Adipocyte (in vitro differentiated cells): ENCODE measurements at regions not wholly inside any gene's neighbourhood (a gene's known extent, or its start where the extent isn't known, plus 50 kb on each side); places are given as distances from the start of the nearest gene placed in this dataset.

ENCODE experiments used
- DNase-seq: peaks from one replicate; pipeline ENCODE4 v3.0.0-alpha.2; 2015; ENCODE audit warnings: low read depth
- H3K27me3 ChIP-seq: replicated peaks from 2 replicates; pipeline ENCODE4 v1.7.0; 2013; ENCODE audit warnings: mild to moderate bottlenecking, low read length, moderate library complexity; ENCODE audit not compliant: control insufficient read depth, insufficient read depth
- H3K36me3 ChIP-seq: 2 replicates; pipeline ENCODE4 v1.7.0; 2013; ENCODE audit warnings: low read length, mild to moderate bottlenecking, moderate library complexity; ENCODE audit not compliant: control insufficient read depth, insufficient read depth, severe bottlenecking
- H3K4me1 ChIP-seq: 2 replicates; pipeline ENCODE4 v1.7.0; 2013; ENCODE audit warnings: mild to moderate bottlenecking, low read length, moderate library complexity; ENCODE audit not compliant: control insufficient read depth, insufficient read depth
- H3K4me3 ChIP-seq: 2 replicates; pipeline ENCODE4 v1.7.0; 2013; ENCODE audit warnings: mild to moderate bottlenecking, low read length, moderate library complexity
- H3K9ac ChIP-seq: 2 replicates; pipeline ENCODE4 v1.7.0; 2013; ENCODE audit warnings: mild to moderate bottlenecking, low read length, moderate library complexity
- H3K9me3 ChIP-seq: 2 replicates; pipeline ENCODE4 v1.7.0; 2013; ENCODE audit warnings: mild to moderate bottlenecking, low read length, moderate library complexity; ENCODE audit not compliant: control insufficient read depth

DNA sequence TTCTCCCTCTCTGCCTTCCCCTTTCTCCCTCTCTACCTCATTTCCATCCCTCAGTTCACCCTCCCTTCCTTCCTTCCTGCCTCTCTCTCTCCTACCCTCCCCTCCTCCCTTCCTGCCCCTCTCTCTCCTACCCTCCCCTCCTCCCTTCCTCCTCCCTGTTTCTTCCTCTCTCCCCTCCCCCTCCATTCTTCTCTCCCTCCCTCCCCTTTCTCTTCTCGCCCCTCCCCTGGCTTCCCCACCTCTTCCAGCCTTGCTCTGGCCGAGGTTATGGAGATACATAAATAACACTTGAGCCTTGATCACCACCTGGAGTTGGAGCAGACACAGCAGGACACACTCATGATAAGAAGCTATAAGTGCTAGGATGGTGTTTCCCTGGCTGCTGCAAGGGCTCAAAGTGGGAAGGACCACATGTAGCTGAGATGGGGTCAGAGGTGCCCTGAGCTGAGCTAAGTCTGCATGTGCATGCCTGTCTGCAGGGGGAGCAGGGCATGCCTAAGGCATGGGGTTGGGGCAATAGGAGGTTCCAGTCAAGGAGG, 326.1 kb upstream of the HS6ST1 start:
- Histone ChIP-seq H3K27me3 (peaks cover 5% of the 10 kb centered on the region), H3K9me3 (no peaks in the 10 kb centered on the region), H3K9ac (no peak overlapping the region), H3K4me3 (no peak overlapping the region), H3K36me3 (no peaks in the 10 kb centered on the region), H3K4me1 (peaks cover 4% of the 10 kb centered on the region)
- DNase-seq: no peak

DNA sequence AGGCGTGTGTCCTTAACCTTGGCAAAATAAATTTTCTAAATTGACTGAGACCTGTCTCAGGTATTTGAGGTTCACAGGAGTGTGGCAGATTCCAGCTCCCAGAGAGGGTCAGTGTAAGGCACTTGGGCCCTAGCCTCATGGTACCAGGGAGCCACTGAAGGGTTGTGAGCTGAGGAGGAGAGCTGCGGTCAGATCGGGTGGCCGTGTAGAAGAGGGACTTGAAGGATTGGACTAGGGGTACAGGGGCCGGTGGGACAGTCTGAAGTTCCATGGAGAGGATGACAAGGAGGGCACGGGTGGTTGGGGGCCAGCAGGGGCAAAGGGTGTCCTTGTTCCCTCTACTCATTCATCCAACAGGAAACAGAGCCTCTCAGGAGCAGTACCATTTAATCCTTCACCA, 327.0 kb upstream of the HS6ST1 start:
- H3K27me3 ChIP-seq: peaks cover 5% of the 10 kb centered on the region
- no peak overlapping the region for H3K9ac ChIP-seq
- no peaks in the 10 kb centered on the region for H3K4me1 ChIP-seq
- H3K36me3 ChIP-seq: no peaks in the 10 kb centered on the region
- no peaks in the 10 kb centered on the region for H3K9me3 ChIP-seq
- no peak overlapping the region for H3K4me3 ChIP-seq
- no peak for DNase-seq

DNA sequence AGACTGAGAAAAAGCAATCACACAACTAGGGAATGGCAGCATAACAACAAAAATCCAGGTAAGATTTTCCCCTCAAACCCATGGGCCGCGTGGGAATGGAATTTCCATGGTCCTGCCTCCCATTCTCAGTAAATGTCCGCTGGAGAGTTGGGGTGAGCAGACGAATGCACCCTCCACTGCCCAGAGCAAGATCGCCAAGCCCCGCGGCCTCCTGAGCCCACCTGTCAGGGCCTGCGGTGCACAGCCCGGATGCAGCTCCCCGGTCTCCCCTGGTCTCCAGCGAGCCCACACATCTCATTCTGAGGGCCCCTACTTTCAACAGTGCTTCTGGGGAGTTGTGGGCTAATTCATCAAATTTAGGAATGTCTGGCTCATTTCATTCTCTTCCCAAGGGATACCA, 327.4 kb upstream of the HS6ST1 start:
- DNase-seq: no peak
- H3K4me1 ChIP-seq: no peaks in the 10 kb centered on the region
- H3K9me3 ChIP-seq: no peaks in the 10 kb centered on the region
- no peak overlapping the region for H3K4me3 ChIP-seq
- H3K9ac ChIP-seq: no peak overlapping the region
- H3K36me3 ChIP-seq: no peaks in the 10 kb centered on the region
- H3K27me3 ChIP-seq: peaks cover 5% of the 10 kb centered on the region

DNA sequence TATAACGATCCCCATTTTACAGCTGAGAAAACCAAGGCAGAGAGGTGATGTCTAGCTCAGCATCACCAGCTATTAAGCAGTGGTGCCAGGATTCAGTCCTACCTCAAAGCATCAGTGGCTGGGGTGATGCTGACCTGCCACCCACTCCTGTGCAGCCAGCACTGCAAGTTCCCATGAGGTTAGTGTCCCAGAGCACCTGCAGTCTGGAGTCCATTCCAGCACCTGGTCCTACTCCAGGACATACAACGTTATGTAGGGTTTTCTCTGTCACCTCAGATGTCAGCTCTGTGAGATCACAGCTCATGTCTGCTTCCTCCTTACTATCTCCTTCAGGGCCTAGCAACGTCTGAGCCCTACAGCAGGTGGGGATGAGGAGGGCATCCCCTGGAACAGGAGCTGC, 328.0 kb upstream of the HS6ST1 start:
- Histone ChIP-seq H3K36me3 (no peaks in the 10 kb centered on the region), H3K27me3 (peaks cover 5% of the 10 kb centered on the region), H3K9me3 (no peaks in the 10 kb centered on the region), H3K4me3 (no peak overlapping the region), H3K4me1 (no peaks in the 10 kb centered on the region), H3K9ac (no peak overlapping the region)
- DNase-seq: no peak

DNA sequence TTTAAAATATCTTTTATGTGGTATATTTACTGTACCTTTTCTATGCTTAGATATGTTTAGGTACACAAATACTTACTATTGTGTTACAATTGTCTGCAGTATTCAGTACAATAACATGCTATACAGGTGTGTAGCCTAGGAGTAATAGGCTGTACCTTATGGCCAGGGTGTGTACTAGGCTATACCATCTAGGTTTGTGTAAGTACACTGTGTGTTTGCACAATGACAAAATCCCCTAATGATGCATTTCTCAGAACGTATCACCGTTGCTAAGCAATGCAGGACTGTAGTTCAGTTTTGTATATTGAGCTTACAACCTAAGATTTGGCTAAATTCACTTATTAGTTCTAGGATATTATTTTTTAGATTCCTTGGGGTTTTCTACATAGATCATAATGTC, 332.3 kb upstream of the HS6ST1 start:
- no peak overlapping the region for H3K4me3 ChIP-seq

DNA sequence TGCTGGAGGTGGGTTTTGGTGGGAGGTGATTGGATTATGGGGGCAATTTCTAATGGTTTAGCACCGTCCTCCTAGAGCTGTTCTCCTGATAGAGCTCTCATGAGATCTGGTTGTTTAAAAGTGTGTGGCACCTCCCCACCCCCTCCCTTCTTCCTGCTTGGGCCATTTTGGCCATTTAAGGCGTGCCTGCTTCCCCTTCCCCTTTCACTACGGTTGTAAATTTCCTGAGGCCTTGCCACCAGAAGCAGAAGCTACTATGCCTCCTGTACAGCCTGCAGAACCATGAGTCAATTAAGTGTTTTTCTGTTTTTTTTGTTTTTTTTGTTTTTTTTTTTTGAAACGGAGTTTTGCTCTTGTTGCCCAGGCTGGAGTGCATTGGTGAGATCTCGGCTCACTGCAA, 335.7 kb upstream of the HS6ST1 start:
- Histone ChIP-seq H3K36me3 (no peaks in the 10 kb centered on the region), H3K9me3 (peaks cover 10% of the 10 kb centered on the region), H3K9ac (no peak overlapping the region), H3K4me3 (no peak overlapping the region), H3K27me3 (no peaks in the 10 kb centered on the region), H3K4me1 (no peaks in the 10 kb centered on the region)
- DNase-seq: no peak

More for the DNA sequence above, 332.3 kb upstream of the HS6ST1 start:
- no peaks in the 10 kb centered on the region for H3K27me3 ChIP-seq
- no peaks in the 10 kb centered on the region for H3K36me3 ChIP-seq
- peaks cover 6% of the 10 kb centered on the region for H3K9me3 ChIP-seq
- no peaks in the 10 kb centered on the region for H3K4me1 ChIP-seq
- no peak overlapping the region for H3K9ac ChIP-seq
- DNase-seq: no peak

DNA sequence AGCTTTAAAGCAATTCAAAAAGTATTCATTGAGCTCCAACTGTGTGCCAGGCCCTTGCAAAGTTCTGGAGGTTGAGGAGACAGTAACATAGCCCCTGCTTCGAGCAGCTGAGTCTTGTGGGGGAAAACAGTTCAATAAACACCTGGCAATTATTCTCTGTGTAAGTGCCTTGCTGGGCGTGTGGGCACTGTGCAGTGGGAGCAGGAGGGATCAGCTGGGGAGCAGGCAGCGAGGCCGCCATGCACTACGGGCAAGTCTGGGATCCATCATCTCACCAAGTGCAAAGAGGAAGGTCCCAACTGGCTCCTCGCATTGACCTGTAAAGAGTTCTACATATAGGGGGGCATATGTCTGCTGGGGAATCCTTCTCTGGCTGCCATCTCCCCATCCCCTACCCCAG, 342.2 kb upstream of the HS6ST1 start:
- H3K9ac ChIP-seq: no peak overlapping the region
- H3K27me3 ChIP-seq: peaks cover 31% of the 10 kb centered on the region
- H3K9me3 ChIP-seq: peaks cover 4% of the 10 kb centered on the region
- no peaks in the 10 kb centered on the region for H3K4me1 ChIP-seq
- H3K36me3 ChIP-seq: no peaks in the 10 kb centered on the region
- no peak overlapping the region for H3K4me3 ChIP-seq
- no peak for DNase-seq

DNA sequence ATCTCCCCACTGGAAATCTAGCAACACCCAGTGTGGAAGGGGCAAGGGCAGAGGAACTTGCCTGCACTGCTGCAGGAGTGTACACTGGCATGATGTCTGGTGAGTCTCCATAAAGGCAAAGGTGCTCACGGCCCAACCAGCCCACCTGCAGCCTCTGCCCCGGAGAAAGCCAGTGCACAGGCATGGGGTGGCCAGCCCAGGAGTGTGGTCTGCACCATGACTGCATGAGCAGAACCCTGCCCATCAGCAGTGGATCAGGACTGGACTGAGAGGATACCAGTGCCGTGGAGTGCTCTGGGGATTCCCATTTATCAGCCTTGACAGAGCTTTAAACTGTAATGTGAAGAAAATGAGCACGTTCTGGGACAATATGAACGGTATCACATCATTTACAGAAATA, 342.6 kb upstream of the HS6ST1 start:
- no peaks in the 10 kb centered on the region for H3K36me3 ChIP-seq
- no peak for DNase-seq
- no peaks in the 10 kb centered on the region for H3K4me1 ChIP-seq

DNA sequence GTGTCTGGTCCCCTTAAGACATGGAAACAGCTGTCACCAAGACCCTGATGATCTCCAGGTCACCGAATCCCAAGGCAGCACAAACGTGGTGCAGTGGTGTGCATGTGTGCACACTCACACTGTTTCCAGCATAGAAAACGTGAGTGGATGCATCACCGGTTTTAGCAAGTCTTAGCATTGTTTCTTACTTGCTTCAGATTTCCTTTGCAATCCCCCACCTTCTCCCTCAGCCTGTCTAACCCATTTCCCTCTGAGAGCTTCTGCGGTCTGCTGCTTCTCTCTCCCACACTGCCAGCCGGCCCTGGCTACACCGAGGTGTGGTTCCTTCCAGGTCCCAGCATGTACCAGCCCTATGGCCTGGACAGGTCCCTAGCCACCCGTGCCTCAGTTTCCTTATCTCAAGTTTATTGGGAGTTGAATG, 343.4 kb upstream of the HS6ST1 start:
- H3K9me3 ChIP-seq: no peaks in the 10 kb centered on the region
- peaks cover 35% of the 10 kb centered on the region for H3K27me3 ChIP-seq
- no peaks in the 10 kb centered on the region for H3K4me1 ChIP-seq
- H3K4me3 ChIP-seq: no peak overlapping the region
- no peaks in the 10 kb centered on the region for H3K36me3 ChIP-seq
- no peak overlapping the region for H3K9ac ChIP-seq
- no peak for DNase-seq

More for the DNA sequence above, 342.6 kb upstream of the HS6ST1 start:
- Histone ChIP-seq H3K9ac (no peak overlapping the region), H3K27me3 (peaks cover 31% of the 10 kb centered on the region), H3K9me3 (peaks cover 4% of the 10 kb centered on the region), H3K4me3 (no peak overlapping the region)

DNA sequence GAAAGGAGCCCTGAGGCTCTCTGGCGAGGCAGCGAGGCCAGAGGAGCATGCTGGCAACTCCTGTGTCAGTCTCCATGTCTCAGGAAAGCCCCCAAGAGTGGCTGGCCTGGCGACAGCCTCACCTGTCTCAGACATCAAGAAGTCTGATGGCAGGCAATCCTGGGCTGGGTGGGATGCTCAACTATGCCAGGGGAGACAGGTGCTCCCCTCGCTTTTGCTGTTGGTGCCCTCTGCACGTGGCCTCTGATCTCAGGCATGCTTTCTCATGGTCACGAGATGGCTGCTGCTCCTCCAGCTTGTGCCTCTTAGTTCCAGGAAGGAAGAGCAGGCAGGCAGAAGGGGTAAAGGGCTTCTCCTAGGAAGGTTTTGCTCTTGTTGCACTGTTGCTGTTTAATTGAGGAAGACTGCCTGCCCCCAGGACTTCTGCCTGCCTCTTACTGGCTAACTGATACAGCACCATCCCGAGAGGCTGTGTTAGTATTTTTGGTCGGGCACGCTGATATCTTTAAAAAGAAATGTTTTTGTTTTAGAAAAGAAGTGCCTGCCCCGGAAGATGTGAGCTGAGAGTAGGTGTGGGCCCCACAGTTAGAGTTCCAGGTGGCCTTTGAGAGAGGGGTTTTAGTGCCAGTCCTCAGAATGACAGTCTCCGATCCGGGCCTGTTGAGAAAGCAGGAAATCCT, 344.8 kb upstream of the HS6ST1 start:
- Histone ChIP-seq H3K9ac (no peak overlapping the region), H3K27me3 (peaks cover 43% of the 10 kb centered on the region), H3K9me3 (no peaks in the 10 kb centered on the region), H3K36me3 (no peaks in the 10 kb centered on the region), H3K4me1 (no peaks in the 10 kb centered on the region), H3K4me3 (no peak overlapping the region)
- DNase-seq: no peak

DNA sequence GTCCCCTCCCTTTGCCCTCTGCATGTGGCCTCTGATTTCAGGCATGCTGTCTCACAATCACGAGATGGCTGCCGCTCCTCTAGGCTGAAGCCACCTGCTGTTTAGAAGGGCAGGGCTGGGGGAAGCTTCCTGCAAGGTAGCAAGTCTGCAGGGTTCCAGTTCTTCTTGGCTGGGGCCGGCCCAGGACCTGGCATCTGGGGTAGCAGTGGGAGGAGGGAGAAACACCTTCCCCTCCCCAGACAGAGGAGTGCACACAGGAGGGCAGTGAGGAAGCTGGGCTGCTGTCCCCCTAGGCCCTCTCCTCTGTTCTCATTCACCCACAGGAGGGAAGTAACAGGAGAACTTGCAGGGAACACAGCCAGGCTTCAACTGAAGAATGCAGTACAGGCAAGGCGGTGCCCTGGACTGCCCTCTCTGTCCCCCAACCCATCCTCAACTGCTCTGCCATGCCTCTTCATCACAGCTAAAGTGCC, 345.9 kb upstream of the HS6ST1 start:
- Histone ChIP-seq H3K9ac (no peak overlapping the region), H3K9me3 (no peaks in the 10 kb centered on the region), H3K4me1 (no peaks in the 10 kb centered on the region), H3K27me3 (peaks cover 43% of the 10 kb centered on the region), H3K36me3 (no peaks in the 10 kb centered on the region), H3K4me3 (no peak overlapping the region)
- DNase-seq: peak; percentile 12

DNA sequence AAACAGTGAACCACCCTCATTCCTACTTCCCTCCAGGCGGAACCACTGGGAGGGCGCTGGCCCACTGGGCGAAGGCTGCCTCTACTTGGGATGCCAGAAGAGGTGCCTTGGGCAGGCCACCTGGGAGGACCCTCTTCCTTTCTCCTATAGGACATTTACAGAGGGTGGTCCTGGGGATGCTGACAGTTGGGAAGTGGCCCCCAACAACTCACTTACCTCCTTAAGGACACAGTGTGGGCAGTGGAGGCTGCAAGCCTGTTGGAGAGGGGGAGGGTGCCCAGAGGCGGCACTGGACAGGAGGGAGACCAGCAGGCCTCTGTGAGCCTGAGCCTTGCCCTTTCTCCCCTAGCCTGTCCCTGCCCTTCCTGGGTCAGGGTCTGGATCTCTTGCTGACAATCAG, 346.4 kb upstream of the HS6ST1 start:
- Histone ChIP-seq H3K4me3 (no peak overlapping the region), H3K9ac (no peak overlapping the region), H3K36me3 (no peaks in the 10 kb centered on the region), H3K4me1 (no peaks in the 10 kb centered on the region), H3K9me3 (no peaks in the 10 kb centered on the region), H3K27me3 (peaks cover 40% of the 10 kb centered on the region)
- no peak for DNase-seq
